ENCODE measurements at regions not wholly inside any gene's neighbourhood (a gene's known extent, or its start where the extent isn't known, plus 50 kb on each side); places are given as distances from the start of the nearest gene placed in this dataset.

DNA sequence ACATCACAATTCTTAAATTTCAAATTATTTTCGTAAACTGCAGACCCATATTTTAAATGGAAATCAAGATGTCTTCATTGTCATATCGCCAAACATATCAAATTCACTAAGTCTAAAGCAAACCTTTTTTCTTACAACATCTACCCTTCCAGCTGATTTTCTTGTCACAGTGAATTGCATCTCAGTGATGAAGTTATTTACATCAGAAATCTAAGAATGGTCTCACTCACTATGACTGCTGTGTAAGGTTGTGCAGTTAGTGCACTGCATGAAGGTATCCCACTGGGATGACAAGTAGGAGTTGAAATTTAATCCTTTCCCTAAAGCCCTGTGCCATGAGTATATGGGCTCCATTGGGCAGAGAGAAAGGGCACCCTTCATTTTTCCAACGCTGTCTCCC, 399.4 kb upstream of the ITGA1 start:
- Histone ChIP-seq H3K79me2 (ENCODE audit: insufficient read depth, low read length) (no peaks in the 10 kb centered on the region), H3K9ac (ENCODE audit: low read depth, low read length, poor library complexity, severe bottlenecking) (no peak overlapping the region), H4K20me1 (ENCODE audit: insufficient read depth, low read length, poor library complexity, severe bottlenecking) (no peaks in the 10 kb centered on the region), H3K4me3 (ENCODE audit: low read length, poor library complexity, severe bottlenecking) (no peak overlapping the region), H3F3A (ENCODE audit: low read depth) (no peaks in the 10 kb centered on the region), H3K4me1 (ENCODE audit: insufficient read depth, low read length, poor library complexity, severe bottlenecking) (no peaks in the 10 kb centered on the region), H3K9me3 (ENCODE audit: insufficient read depth, low read depth, low read length) (no peaks in the 10 kb centered on the region), H3K27me3 (ENCODE audit: insufficient read depth, low read length, poor library complexity, severe bottlenecking) (no peaks in the 10 kb centered on the region), H3K4me2 (ENCODE audit: low read depth, low read length, poor library complexity, severe bottlenecking) (no peak overlapping the region), H3K9me2 (replicated peaks; ENCODE audit: low read depth, low read length) (no peaks in the 10 kb centered on the region), H3K36me3 (ENCODE audit: insufficient read depth, low read length) (no peaks in the 10 kb centered on the region), H2AFZ (ENCODE audit: low read length) (no peak overlapping the region)
- TF ChIP-seq EZH2phosphoT487 (IDR thresholded peaks at IDR 0.05; ENCODE audit: borderline replicate concordance): no peak
- TF ChIP-seq, protein P1, sequence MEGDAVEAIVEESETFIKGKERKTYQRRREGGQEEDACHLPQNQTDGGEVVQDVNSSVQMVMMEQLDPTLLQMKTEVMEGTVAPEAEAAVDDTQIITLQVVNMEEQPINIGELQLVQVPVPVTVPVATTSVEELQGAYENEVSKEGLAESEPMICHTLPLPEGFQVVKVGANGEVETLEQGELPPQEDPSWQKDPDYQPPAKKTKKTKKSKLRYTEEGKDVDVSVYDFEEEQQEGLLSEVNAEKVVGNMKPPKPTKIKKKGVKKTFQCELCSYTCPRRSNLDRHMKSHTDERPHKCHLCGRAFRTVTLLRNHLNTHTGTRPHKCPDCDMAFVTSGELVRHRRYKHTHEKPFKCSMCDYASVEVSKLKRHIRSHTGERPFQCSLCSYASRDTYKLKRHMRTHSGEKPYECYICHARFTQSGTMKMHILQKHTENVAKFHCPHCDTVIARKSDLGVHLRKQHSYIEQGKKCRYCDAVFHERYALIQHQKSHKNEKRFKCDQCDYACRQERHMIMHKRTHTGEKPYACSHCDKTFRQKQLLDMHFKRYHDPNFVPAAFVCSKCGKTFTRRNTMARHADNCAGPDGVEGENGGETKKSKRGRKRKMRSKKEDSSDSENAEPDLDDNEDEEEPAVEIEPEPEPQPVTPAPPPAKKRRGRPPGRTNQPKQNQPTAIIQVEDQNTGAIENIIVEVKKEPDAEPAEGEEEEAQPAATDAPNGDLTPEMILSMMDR (conservative IDR thresholded peaks at IDR 0.05; ENCODE audit: low read length): no peak

DNA sequence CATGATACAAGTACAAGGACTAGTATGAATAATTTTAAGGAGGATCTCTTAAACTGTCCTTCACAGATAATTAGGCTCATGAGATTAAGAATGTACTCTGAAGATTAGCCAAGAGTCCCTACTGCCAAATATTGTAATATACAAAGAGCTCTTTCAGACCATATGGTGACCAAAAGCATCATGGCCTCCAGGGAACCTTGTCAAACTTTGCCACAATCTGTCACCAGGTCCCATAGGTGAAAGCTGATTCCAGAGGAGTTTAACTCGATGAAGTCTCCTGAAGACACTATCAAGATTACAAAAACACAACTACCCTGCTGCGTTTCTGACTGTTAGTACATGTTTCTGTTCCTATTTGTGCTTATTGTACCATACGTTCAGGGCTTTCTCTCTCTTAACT, 395.4 kb upstream of the ITGA1 start:
- Histone ChIP-seq H3K27me3 (ENCODE audit: insufficient read depth, low read length, poor library complexity, severe bottlenecking) (no peaks in the 10 kb centered on the region), H3K9ac (ENCODE audit: low read depth, low read length, poor library complexity, severe bottlenecking) (no peak overlapping the region), H2AFZ (ENCODE audit: low read length) (no peak overlapping the region), H3K79me2 (ENCODE audit: insufficient read depth, low read length) (no peaks in the 10 kb centered on the region), H3K36me3 (ENCODE audit: insufficient read depth, low read length) (no peaks in the 10 kb centered on the region), H4K20me1 (ENCODE audit: insufficient read depth, low read length, poor library complexity, severe bottlenecking) (no peaks in the 10 kb centered on the region), H3F3A (ENCODE audit: low read depth) (no peaks in the 10 kb centered on the region), H3K4me3 (ENCODE audit: low read length, poor library complexity, severe bottlenecking) (no peak overlapping the region), H3K9me2 (replicated peaks; ENCODE audit: low read depth, low read length) (no peaks in the 10 kb centered on the region), H3K9me3 (ENCODE audit: insufficient read depth, low read depth, low read length) (no peaks in the 10 kb centered on the region), H3K4me2 (ENCODE audit: low read depth, low read length, poor library complexity, severe bottlenecking) (no peak overlapping the region), H3K4me1 (ENCODE audit: insufficient read depth, low read length, poor library complexity, severe bottlenecking) (no peaks in the 10 kb centered on the region)
- TF ChIP-seq, protein P1 (conservative IDR thresholded peaks at IDR 0.05; ENCODE audit: low read length): no peak
- TF ChIP-seq EZH2phosphoT487 (IDR thresholded peaks at IDR 0.05; ENCODE audit: borderline replicate concordance): no peak

DNA sequence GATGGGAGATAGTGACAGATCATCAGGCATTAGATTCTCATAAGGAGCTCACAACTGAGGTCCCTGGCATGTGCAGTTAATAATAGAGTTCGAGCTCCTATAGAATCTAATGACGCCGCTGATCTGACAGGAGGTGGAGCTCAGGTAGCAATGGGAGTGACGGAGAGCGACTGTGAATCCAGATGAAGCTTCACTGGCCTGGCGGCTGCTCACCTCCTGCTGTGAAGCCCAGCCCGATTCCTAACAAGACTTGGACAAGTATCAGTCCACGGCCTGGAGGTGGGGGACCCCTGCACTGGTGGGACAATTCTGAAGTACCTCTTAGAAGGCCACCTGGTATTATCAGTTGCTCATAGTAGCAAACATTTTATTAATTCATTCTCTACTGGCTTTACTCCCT, 377.9 kb upstream of the ITGA1 start:
- Histone ChIP-seq H3K36me3 (ENCODE audit: insufficient read depth, low read length) (no peaks in the 10 kb centered on the region), H3F3A (ENCODE audit: low read depth) (no peaks in the 10 kb centered on the region), H3K4me3 (ENCODE audit: low read length, poor library complexity, severe bottlenecking) (no peak overlapping the region), H3K4me2 (ENCODE audit: low read depth, low read length, poor library complexity, severe bottlenecking) (no peak overlapping the region), H3K79me2 (ENCODE audit: insufficient read depth, low read length) (no peaks in the 10 kb centered on the region), H3K27me3 (ENCODE audit: insufficient read depth, low read length, poor library complexity, severe bottlenecking) (no peaks in the 10 kb centered on the region), H3K4me1 (ENCODE audit: insufficient read depth, low read length, poor library complexity, severe bottlenecking) (no peaks in the 10 kb centered on the region), H2AFZ (ENCODE audit: low read length) (no peak overlapping the region), H3K9ac (ENCODE audit: low read depth, low read length, poor library complexity, severe bottlenecking) (no peak overlapping the region), H3K9me2 (replicated peaks; ENCODE audit: low read depth, low read length) (no peaks in the 10 kb centered on the region), H3K9me3 (ENCODE audit: insufficient read depth, low read depth, low read length) (no peaks in the 10 kb centered on the region), H4K20me1 (ENCODE audit: insufficient read depth, low read length, poor library complexity, severe bottlenecking) (no peaks in the 10 kb centered on the region)
- no peak for TF ChIP-seq EZH2phosphoT487 (IDR thresholded peaks at IDR 0.05; ENCODE audit: borderline replicate concordance)
- TF ChIP-seq, protein P1 (conservative IDR thresholded peaks at IDR 0.05; ENCODE audit: low read length): no peak

All from Loucy (cell line).